ENCODE measurements at regions not wholly inside any gene's neighbourhood (a gene's known extent, or its start where the extent isn't known, plus 50 kb on each side); places are given as distances from the start of the nearest gene placed in this dataset.

- Histone ChIP-seq H3K4me1 (ENCODE audit: insufficient read depth) (no peaks in the 10 kb centered on the region), H3K27ac (no peak overlapping the region), H3K9me3 (no peaks in the 10 kb centered on the region), H3K27me3 (no peaks in the 10 kb centered on the region), H3K36me3 (no peaks in the 10 kb centered on the region), H3K4me3 (no peak overlapping the region)
- TF ChIP-seq CTCF (IDR thresholded peaks at IDR 0.05): no peak
- TF ChIP-seq EP300 (IDR thresholded peaks at IDR 0.05): no peak
- no peak for TF ChIP-seq POLR2A (IDR thresholded peaks at IDR 0.05)
- DNase-seq: no peak
- 83 to 84% (median 83%) methylated on average over 5 of the region's 5 CpGs for WGBS, 3 donors
- intact Hi-C loops (cut with DNase I): no loop called here
These were observed 339.9 kb downstream of the NR2F2 start for GRCh38 chr15:96670389-96670788.

- Histone ChIP-seq H3K36me3 (no peaks in the 10 kb centered on the region), H3K9me3 (no peaks in the 10 kb centered on the region), H3K4me3 (no peak overlapping the region), H3K27ac (no peak overlapping the region), H3K4me1 (ENCODE audit: insufficient read depth) (no peaks in the 10 kb centered on the region), H3K27me3 (no peaks in the 10 kb centered on the region)
- 61 to 73% (median 67%) methylated on average over 4 of the region's 4 CpGs for WGBS, 3 donors
- intact Hi-C loops (cut with DNase I): no loop called here
- no peak for TF ChIP-seq POLR2A (IDR thresholded peaks at IDR 0.05)
- TF ChIP-seq EP300 (IDR thresholded peaks at IDR 0.05): no peak
- TF ChIP-seq CTCF (IDR thresholded peaks at IDR 0.05): no peak
- no peak for DNase-seq
These were observed 342.1 kb downstream of the NR2F2 start for GRCh38 chr15:96672629-96673028.

GRCh38 chr15:96678386-96678785 lies 347.9 kb downstream of the NR2F2 start:
- 89 to 97% (median 95%) methylated on average over 3 of the region's 3 CpGs for WGBS, 3 donors
- no peak for DNase-seq
- H3K4me1 ChIP-seq (ENCODE audit: insufficient read depth): no peaks in the 10 kb centered on the region
- H3K27me3 ChIP-seq: no peaks in the 10 kb centered on the region
- H3K4me3 ChIP-seq: no peak overlapping the region
- intact Hi-C loops (cut with DNase I): no loop called here
- H3K27ac ChIP-seq: no peak overlapping the region
- no peaks in the 10 kb centered on the region for H3K9me3 ChIP-seq
- H3K36me3 ChIP-seq: no peaks in the 10 kb centered on the region
- no peak for TF ChIP-seq CTCF (IDR thresholded peaks at IDR 0.05)
- TF ChIP-seq POLR2A (IDR thresholded peaks at IDR 0.05): no peak
- no peak for TF ChIP-seq EP300 (IDR thresholded peaks at IDR 0.05)

GRCh38 chr15:96687388-96688107 lies 357.0 kb downstream of the NR2F2 start:
- no peaks in the 10 kb centered on the region for H3K4me1 ChIP-seq (ENCODE audit: insufficient read depth)
- intact Hi-C loops (cut with DNase I): no loop called here
- H3K36me3 ChIP-seq: no peaks in the 10 kb centered on the region
- no peak overlapping the region for H3K4me3 ChIP-seq
- H3K27me3 ChIP-seq: no peaks in the 10 kb centered on the region
- DNase-seq: no peak
- no peak for TF ChIP-seq EP300 (IDR thresholded peaks at IDR 0.05)
- TF ChIP-seq CTCF (IDR thresholded peaks at IDR 0.05): no peak
- no peak for TF ChIP-seq POLR2A (IDR thresholded peaks at IDR 0.05)
- H3K9me3 ChIP-seq: no peaks in the 10 kb centered on the region
- WGBS, 3 donors: 90 to 91% (median 91%) methylated on average over 5 of the region's 5 CpGs
- no peak overlapping the region for H3K27ac ChIP-seq

Data from ovary (tissue), 7 donors.